Muscle of back (tissue), 3 donors: ENCODE measurements at regions not wholly inside any gene's neighbourhood (a gene's known extent, or its start where the extent isn't known, plus 50 kb on each side); places are given as distances from the start of the nearest gene placed in this dataset.

Experiments
- DNase-seq, 3 donors: peaks; one replicate each; pipeline versions ENCODE4 v3.0.0 to v3.0.0-alpha.2; 2013

DNA sequence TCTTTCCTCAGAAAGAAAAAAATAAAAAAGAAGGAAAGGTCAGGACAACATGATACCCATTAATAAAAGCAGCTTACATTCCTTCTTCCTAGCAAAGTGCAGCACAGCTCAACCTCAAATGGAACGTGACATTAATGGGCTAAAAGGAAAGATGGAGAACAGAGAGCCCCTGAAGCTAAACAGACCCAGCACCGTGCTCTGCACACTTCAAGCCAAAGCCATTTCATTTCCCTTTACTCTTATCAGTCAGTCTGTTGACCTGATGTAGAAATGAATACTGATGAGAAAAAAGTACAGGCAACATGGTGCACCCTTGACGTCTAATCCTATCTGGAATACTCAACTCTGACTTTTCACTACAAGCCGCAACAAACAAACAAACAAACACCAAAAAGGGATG is 57.7 kb upstream of the EDNRA start:
- no peak for DNase-seq

DNA sequence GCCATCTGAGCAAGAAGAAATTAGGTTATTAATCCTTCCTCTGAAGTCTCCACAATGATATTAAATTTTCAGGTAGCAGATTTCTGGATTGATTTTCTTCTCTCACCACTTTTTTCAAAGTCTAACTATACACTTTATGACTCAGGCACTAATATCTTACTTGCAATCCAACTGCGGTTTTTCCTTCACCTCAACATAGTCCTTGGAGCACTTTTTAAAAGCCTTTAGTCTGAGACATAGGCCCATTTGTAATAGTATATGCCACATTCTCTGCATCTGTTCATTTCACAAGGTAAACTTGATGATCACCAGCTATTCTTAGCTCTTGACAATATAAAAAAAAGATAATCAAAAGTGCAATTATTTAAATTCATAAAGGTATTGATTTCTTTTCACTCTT is 55.9 kb upstream of the EDNRA start:
- DNase-seq, result no peak

DNA sequence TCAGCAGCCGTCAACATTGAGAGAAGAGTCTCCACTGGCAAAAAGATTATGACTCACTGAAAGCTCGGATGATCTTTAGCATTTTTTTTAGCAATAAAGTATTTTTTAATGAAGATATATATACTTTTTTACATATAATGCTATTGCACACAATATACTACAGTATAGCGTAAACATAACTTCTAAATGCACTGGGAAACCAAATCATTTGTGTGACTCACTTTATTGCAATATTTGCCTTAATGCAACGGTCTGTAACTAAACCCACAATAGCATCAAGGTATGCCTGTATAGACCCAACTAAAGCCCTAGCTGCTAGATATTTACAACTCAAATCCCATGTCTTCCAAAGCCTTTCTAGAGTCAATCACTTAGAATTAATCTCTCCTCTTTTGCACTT is 52.3 kb upstream of the EDNRA start:
- DNase-seq, result no peak

DNA sequence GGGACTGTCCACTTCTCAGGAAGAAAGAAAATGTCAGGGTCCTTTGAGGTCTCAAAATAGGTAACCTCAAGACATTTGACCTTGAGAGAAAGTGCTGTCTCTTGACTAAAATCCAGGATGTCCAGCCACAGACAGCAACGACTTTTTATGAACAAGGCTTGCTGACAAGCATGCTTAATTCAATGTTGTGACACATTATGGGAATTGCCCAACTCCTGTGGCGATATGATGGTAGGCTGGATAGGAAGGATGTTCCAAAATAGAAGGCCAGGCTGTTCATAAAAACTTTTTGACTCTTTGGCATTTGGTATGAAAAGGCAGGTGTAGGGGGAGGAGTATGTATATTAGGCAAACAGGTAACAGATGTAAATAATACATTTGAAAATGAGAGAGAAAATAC is 50.8 kb upstream of the EDNRA start:
- no peak for DNase-seq
